ENCODE measurements at regions not wholly inside any gene's neighbourhood (a gene's known extent, or its start where the extent isn't known, plus 50 kb on each side); places are given as distances from the start of the nearest gene placed in this dataset.

DNA sequence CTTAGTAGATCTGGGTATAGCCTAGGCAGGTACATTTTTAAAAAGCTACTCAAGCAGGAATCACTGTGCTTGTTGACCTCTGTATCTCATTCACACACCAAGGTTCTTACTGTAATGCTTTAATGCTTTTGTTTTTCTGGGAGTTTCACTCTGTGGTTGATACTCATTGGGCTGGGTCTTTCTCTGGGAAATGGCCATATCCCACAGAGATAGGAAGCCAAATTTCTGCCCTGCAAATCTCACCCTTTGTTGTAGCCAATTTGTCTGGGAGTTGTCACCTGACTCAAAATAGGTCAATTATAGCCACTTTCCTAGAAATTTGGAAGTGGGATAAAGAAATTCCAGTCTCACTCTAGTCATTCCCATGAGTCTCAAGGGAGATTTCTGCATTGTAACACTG is 195.8 kb upstream of the BDNF start:
- Histone ChIP-seq H3K79me1 (ENCODE audit: low read depth, low read length) (no peaks in the 10 kb centered on the region), H3K4me1 (replicated peaks in 1 of 4; ENCODE audit: control insufficient read depth in 3 of 4, insufficient read depth in 4 of 4, low read length in 3 of 4) (no peaks in the 10 kb centered on the region), H3K18ac (ENCODE audit: extremely low read depth, low read length) (no peak overlapping the region), H3K9ac (replicated peaks in 1 of 4; ENCODE audit: extremely low read depth in 1 of 4, low read depth in 3 of 4, low read length in 3 of 4) (no peak overlapping the region), H4K5ac (ENCODE audit: insufficient read length, low read depth, low read length) (no peak overlapping the region), H4K8ac (ENCODE audit: extremely low read depth, insufficient read depth, low read length) (no peak overlapping the region), H2BK15ac (ENCODE audit: low read length) (no peak overlapping the region), H3K36me3 (ENCODE audit: control insufficient read depth in 2 of 4, insufficient read depth in 4 of 4, low read length in 3 of 4) (no peaks in the 10 kb centered on the region; a peak in 1 of 8 replicates), H3K27me3 (replicated peaks in 1 of 4; ENCODE audit: control insufficient read depth in 3 of 4, extremely low read depth in 1 of 4, insufficient read depth in 3 of 4, low read length in 3 of 4) (no peaks in the 10 kb centered on the region), H3K9me3 (ENCODE audit: insufficient read depth in 2 of 2, low read depth in 1 of 2, low read length in 1 of 2) (no peaks in the 10 kb centered on the region), H4K20me1 (replicated peaks in 1 of 2; ENCODE audit: control insufficient read depth in 1 of 2, insufficient read depth in 2 of 2, low read length in 2 of 2) (no peaks in the 10 kb centered on the region), H3K4me3 (ENCODE audit: extremely low read depth in 1 of 4, insufficient read depth in 2 of 4, low read depth in 3 of 4, low read length in 4 of 4) (no peak overlapping the region), H3K56ac (replicated peaks; ENCODE audit: insufficient read length, low read depth, low read length) (no peak overlapping the region), H4K91ac (replicated peaks; ENCODE audit: insufficient read length, low read length) (no peak overlapping the region), H2AK5ac (ENCODE audit: low read depth, low read length) (no peak overlapping the region), H2BK120ac (replicated peaks; ENCODE audit: low read depth, low read length) (no peak overlapping the region), H2BK12ac (ENCODE audit: low read depth, low read length) (no peak overlapping the region), H3K27ac (ENCODE audit: low read depth, low read length) (no peak overlapping the region), H2BK20ac (ENCODE audit: low read length) (no peak overlapping the region), H3K79me2 (ENCODE audit: control insufficient read depth in 1 of 2, insufficient read depth in 2 of 2, low read length in 2 of 2) (no peaks in the 10 kb centered on the region), H3K4ac (replicated peaks; ENCODE audit: insufficient read length, low read depth, low read length) (no peak overlapping the region), H3K23ac (ENCODE audit: insufficient read length) (no peak overlapping the region), H2BK5ac (ENCODE audit: low read depth, low read length) (no peak overlapping the region), H3K4me2 (ENCODE audit: insufficient read depth in 1 of 2, low read depth in 2 of 2, low read length in 2 of 2) (no peak overlapping the region), H3K14ac (ENCODE audit: insufficient read length) (no peak overlapping the region), H2AFZ (ENCODE audit: low read length) (no peak overlapping the region), H3K23me2 (ENCODE audit: low read depth, low read length) (no peaks in the 10 kb centered on the region)
- no peak for FAIRE-seq
- no peak for TF ChIP-seq TCF12 (IDR thresholded peaks at IDR 0.05; ENCODE audit: low read depth, low read length)
- TF ChIP-seq SUZ12 (IDR thresholded peaks at IDR 0.05; ENCODE audit: low read length), result no peak
- no peak for TF ChIP-seq BRCA1 (IDR thresholded peaks at IDR 0.05; ENCODE audit: low read depth, low read length)
- no peak for TF ChIP-seq CHD1 (IDR thresholded peaks at IDR 0.05; ENCODE audit: low read depth, low read length)
- no peak for TF ChIP-seq CBX5 (IDR thresholded peaks at IDR 0.05; ENCODE audit: low read depth, low read length)
- TF ChIP-seq RNF2 (IDR thresholded peaks at IDR 0.05; ENCODE audit: borderline replicate concordance, low read depth, low read length, missing control alignments, poor library complexity, severe bottlenecking), result no peak
- TF ChIP-seq TBP (IDR thresholded peaks at IDR 0.05; ENCODE audit: low read depth, low read length), result no peak
- no peak for TF ChIP-seq BCL11A (IDR thresholded peaks at IDR 0.05; ENCODE audit: low read depth in 2 of 2, low read length in 2 of 2)
- CTCF ChIA-PET (ENCODE audit: partially characterized antibody), result no interaction called here
- POLR2A ChIA-PET (ENCODE audit: partially characterized antibody), result no interaction called here
- DNase-seq (ENCODE audit: low read depth in 1 of 2, low spot score in 2 of 2), result no peak
